ENCODE measurements at regions not wholly inside any gene's neighbourhood (a gene's known extent, or its start where the extent isn't known, plus 50 kb on each side); places are given as distances from the start of the nearest gene placed in this dataset.
A peak's percentile ranks its signal among the peaks of the same experiment; 100 is the strongest.

GRCh38 chr16:8109510-8110369 is 480.6 kb downstream of the TMEM114 start:
- H3K79me2 ChIP-seq (ENCODE audit: low read length): no peaks in the 10 kb centered on the region
- H3K9me2 ChIP-seq (replicated peaks; ENCODE audit: insufficient read depth, low read length): no peaks in the 10 kb centered on the region
- no peak overlapping the region for H3K4me3 ChIP-seq (ENCODE audit: low read length)
- H3K36me3 ChIP-seq (replicated peaks; ENCODE audit: insufficient read depth, low read length): no peaks in the 10 kb centered on the region
- H3K9ac ChIP-seq (ENCODE audit: low read length): no peak overlapping the region
- no peaks in the 10 kb centered on the region for H3F3A ChIP-seq (ENCODE audit: insufficient read depth, low read length)
- TF ChIP-seq EZH2phosphoT487 (IDR thresholded peaks at IDR 0.05; ENCODE audit: low read length) (no peak), EZH2 (optimal IDR thresholded peaks at IDR 0.05; ENCODE audit: low read depth, low read length) (no peak)
- TF ChIP-seq, protein P1, sequence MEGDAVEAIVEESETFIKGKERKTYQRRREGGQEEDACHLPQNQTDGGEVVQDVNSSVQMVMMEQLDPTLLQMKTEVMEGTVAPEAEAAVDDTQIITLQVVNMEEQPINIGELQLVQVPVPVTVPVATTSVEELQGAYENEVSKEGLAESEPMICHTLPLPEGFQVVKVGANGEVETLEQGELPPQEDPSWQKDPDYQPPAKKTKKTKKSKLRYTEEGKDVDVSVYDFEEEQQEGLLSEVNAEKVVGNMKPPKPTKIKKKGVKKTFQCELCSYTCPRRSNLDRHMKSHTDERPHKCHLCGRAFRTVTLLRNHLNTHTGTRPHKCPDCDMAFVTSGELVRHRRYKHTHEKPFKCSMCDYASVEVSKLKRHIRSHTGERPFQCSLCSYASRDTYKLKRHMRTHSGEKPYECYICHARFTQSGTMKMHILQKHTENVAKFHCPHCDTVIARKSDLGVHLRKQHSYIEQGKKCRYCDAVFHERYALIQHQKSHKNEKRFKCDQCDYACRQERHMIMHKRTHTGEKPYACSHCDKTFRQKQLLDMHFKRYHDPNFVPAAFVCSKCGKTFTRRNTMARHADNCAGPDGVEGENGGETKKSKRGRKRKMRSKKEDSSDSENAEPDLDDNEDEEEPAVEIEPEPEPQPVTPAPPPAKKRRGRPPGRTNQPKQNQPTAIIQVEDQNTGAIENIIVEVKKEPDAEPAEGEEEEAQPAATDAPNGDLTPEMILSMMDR (IDR thresholded peaks at IDR 0.05; ENCODE audit: low read length): no peak
- H3K27ac ChIP-seq (ENCODE audit: low read length): no peak overlapping the region
- no peaks in the 10 kb centered on the region for H3K4me1 ChIP-seq (ENCODE audit: low read length)
- peak overlapping the region; percentile 45; the same call in 1 of the 2 replicates for H2AFZ ChIP-seq (ENCODE audit: low read length)
- no peaks in the 10 kb centered on the region for H3K27me3 ChIP-seq (replicated peaks; ENCODE audit: insufficient read depth, low read length)
- no peak overlapping the region; the same call in 1 of the 2 replicates for H3K4me2 ChIP-seq (ENCODE audit: low read depth, low read length)
- no peak for DNase-seq
- no peaks in the 10 kb centered on the region for H4K20me1 ChIP-seq (ENCODE audit: insufficient read depth, low read length)
- H3K9me3 ChIP-seq (replicated peaks; ENCODE audit: insufficient read depth, low read length): no peaks in the 10 kb centered on the region

- peak; percentile 26 for DNase-seq
- H3K9me3 ChIP-seq (replicated peaks; ENCODE audit: insufficient read depth, low read length): no peaks in the 10 kb centered on the region
- no peaks in the 10 kb centered on the region for H3K27me3 ChIP-seq (replicated peaks; ENCODE audit: insufficient read depth, low read length)
- no peaks in the 10 kb centered on the region for H3K36me3 ChIP-seq (replicated peaks; ENCODE audit: insufficient read depth, low read length)
- no peak overlapping the region for H3K27ac ChIP-seq (ENCODE audit: low read length)
- no peak overlapping the region for H3K9ac ChIP-seq (ENCODE audit: low read length)
- H3F3A ChIP-seq (ENCODE audit: insufficient read depth, low read length): no peaks in the 10 kb centered on the region
- TF ChIP-seq, protein P1 (IDR thresholded peaks at IDR 0.05; ENCODE audit: low read length): no peak
- no peak for TF ChIP-seq EZH2 (optimal IDR thresholded peaks at IDR 0.05; ENCODE audit: low read depth, low read length)
- no peak for TF ChIP-seq EZH2phosphoT487 (IDR thresholded peaks at IDR 0.05; ENCODE audit: low read length)
- no peaks in the 10 kb centered on the region for H4K20me1 ChIP-seq (ENCODE audit: insufficient read depth, low read length)
- H3K4me1 ChIP-seq (ENCODE audit: low read length): no peaks in the 10 kb centered on the region
- H3K9me2 ChIP-seq (replicated peaks; ENCODE audit: insufficient read depth, low read length): no peaks in the 10 kb centered on the region
- H2AFZ ChIP-seq (ENCODE audit: low read length): peak overlapping the region; percentile 45
- H3K79me2 ChIP-seq (ENCODE audit: low read length): no peaks in the 10 kb centered on the region
- H3K4me2 ChIP-seq (ENCODE audit: low read depth, low read length): peak overlapping the region; percentile 22; the same call in 1 of the 2 replicates
- peak overlapping the region; percentile 45 for H3K4me3 ChIP-seq (ENCODE audit: low read length)
These were observed 481.3 kb downstream of the TMEM114 start for GRCh38 chr16:8108991-8109509.

- no peaks in the 10 kb centered on the region for H4K20me1 ChIP-seq (ENCODE audit: insufficient read depth, low read length)
- H2AFZ ChIP-seq (ENCODE audit: low read length): no peak overlapping the region
- no peak overlapping the region for H3K4me2 ChIP-seq (ENCODE audit: low read depth, low read length)
- no peak for TF ChIP-seq EZH2 (optimal IDR thresholded peaks at IDR 0.05; ENCODE audit: low read depth, low read length)
- TF ChIP-seq EZH2phosphoT487 (IDR thresholded peaks at IDR 0.05; ENCODE audit: low read length): no peak
- H3K36me3 ChIP-seq (replicated peaks; ENCODE audit: insufficient read depth, low read length): no peaks in the 10 kb centered on the region
- no peaks in the 10 kb centered on the region for H3K79me2 ChIP-seq (ENCODE audit: low read length)
- no peak overlapping the region for H3K4me3 ChIP-seq (ENCODE audit: low read length)
- H3K27me3 ChIP-seq (replicated peaks; ENCODE audit: insufficient read depth, low read length): no peaks in the 10 kb centered on the region
- H3K4me1 ChIP-seq (ENCODE audit: low read length): no peaks in the 10 kb centered on the region
- H3K27ac ChIP-seq (ENCODE audit: low read length): no peak overlapping the region
- H3K9ac ChIP-seq (ENCODE audit: low read length): no peak overlapping the region
- no peaks in the 10 kb centered on the region for H3K9me2 ChIP-seq (replicated peaks; ENCODE audit: insufficient read depth, low read length)
- no peaks in the 10 kb centered on the region for H3F3A ChIP-seq (ENCODE audit: insufficient read depth, low read length)
- H3K9me3 ChIP-seq (replicated peaks; ENCODE audit: insufficient read depth, low read length): no peaks in the 10 kb centered on the region
- DNase-seq: no peak
These were observed 483.0 kb downstream of the TMEM114 start for GRCh38 chr16:8107296-8107695.

All from MM.1S (cell line).